Right cardiac atrium (tissue), 5 donors: ENCODE measurements at regions not wholly inside any gene's neighbourhood (a gene's known extent, or its start where the extent isn't known, plus 50 kb on each side); places are given as distances from the start of the nearest gene placed in this dataset.
"Not testable (repeated sequence)": the region's sequence is repeated elsewhere in the genome, so short reads cannot be mapped to it uniquely, and the experiment has no call there.

Experiments
- ATAC-seq, 2 donors: fragments of 200-7000 bp; cut with Tn5 transposase; one replicate each; pipeline versions ENCODE4 v1.8.0 to v1.9.1; 2020; ENCODE audit warnings: moderate library complexity in 2 of 2, mild to moderate bottlenecking in 1 of 2
- DNase-seq, 3 donors: peaks; one replicate each; pipeline ENCODE4 v3.0.0-alpha.2; 2020
- H3K27ac ChIP-seq: one replicate; pipeline ENCODE4 v1.5.1; 2013; ENCODE audit warnings: mild to moderate bottlenecking, low read length, control low read depth, moderate library complexity
- H3K27me3 ChIP-seq: one replicate; pipeline ENCODE4 v1.6.1; 2013; ENCODE audit not compliant: control insufficient read depth, insufficient read depth
- H3K4me1 ChIP-seq: one replicate; pipeline ENCODE4 v1.6.1; 2013; ENCODE audit warnings: low read length; ENCODE audit not compliant: control insufficient read depth, insufficient read depth
- H3K4me3 ChIP-seq: one replicate; pipeline ENCODE4 v1.5.1; 2013; ENCODE audit warnings: low read length, control low read depth
- H3K9me3 ChIP-seq: one replicate; pipeline ENCODE4 v1.6.1; 2013; ENCODE audit warnings: low read length; ENCODE audit not compliant: control insufficient read depth
- WGBS: extraction: QIAGEN DNeasy Blood & Tissue Kit; methylation state at CpG from one replicate; pipeline ENCODE4 v1.1.7; 2013; 5-methylcytosine and 5-hydroxymethylcytosine counted together
- intact Hi-C, 4 donors: fragments of 100-400 bp; cut with DNase I; formaldehyde crosslinking; loops; one replicate each; pipeline versions ENCODE4 v1.11.0 to v1.14.0; 2022 to 2023
- donor health status: healthy with polysubstance abuse.
- donor health status: DM: no; HTN: yes; CAD: no.
- donor health status: DM: no; HTN: no; CAD: no.
- donor health status: DM: no; HTN: yes; CAD: no; lungs with severe emphysema.
- donor health status: DM: yes; HTN: yes; CAD: no.

DNA sequence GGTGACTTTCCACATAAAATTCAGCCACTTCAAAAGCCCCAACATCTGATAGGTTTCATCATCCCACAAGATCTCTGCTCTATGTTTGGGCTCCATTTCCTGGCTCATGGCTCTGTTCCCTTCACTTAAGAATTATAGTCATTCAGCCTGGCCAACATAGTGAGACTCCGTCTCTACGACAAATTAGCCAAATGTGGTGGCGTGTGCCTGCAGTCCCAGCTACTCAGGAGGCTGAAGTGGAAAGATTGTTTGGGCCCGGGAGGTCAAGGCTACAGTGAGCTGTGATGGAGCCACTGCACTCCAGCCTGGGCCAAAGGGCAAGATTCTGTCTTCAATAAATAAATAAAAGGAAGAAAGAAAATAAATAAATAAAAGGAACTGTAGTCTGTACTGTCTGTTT lies 57.9 kb upstream of the CTSV start:
- intact Hi-C loops: no loop called here
- no peak overlapping the region for H3K4me3 ChIP-seq
- 95% methylated on average over 4 of the region's 4 CpGs for WGBS
- H3K9me3 ChIP-seq: no peaks in the 10 kb centered on the region
- no peaks in the 10 kb centered on the region for H3K4me1 ChIP-seq
- H3K27me3 ChIP-seq: peaks cover 2% of the 10 kb centered on the region
- DNase-seq: no peak
- no peak overlapping the region for H3K27ac ChIP-seq
- ATAC-seq: no peak

- H3K27me3 ChIP-seq, DNase-seq, intact Hi-C loops, H3K4me3 ChIP-seq, H3K4me1 ChIP-seq, ATAC-seq, H3K9me3 ChIP-seq, H3K27ac ChIP-seq: not testable (repeated sequence)
- WGBS: 61% methylated on average over 3 of the region's 3 CpGs
These were observed 50.4 kb upstream of the CTSV start for GRCh38 chr9:97089361-97089760.
